Endothelial cell (in vitro differentiated cells): ENCODE measurements at regions not wholly inside any gene's neighbourhood (a gene's known extent, or its start where the extent isn't known, plus 50 kb on each side); places are given as distances from the start of the nearest gene placed in this dataset.

Source experiments
- DNase-seq: peaks from one replicate; pipeline ENCODE4 v3.0.0; 2021; ENCODE audit warnings: low spot score
- H3K27ac Mint-ChIP-seq: one replicate; pipeline ENCODE4 v1.8.0; 2021; ENCODE audit warnings: mixed read lengths, inconsistent platforms; ENCODE audit not compliant: unreplicated experiment
- H3K27me3 Mint-ChIP-seq: one replicate; pipeline ENCODE4 v1.8.0; 2021; ENCODE audit warnings: mild to moderate bottlenecking, moderate library complexity, mixed read lengths, inconsistent platforms; ENCODE audit not compliant: unreplicated experiment
- H3K36me3 Mint-ChIP-seq: one replicate; pipeline ENCODE4 v1.8.0; 2021; ENCODE audit warnings: mild to moderate bottlenecking, low read depth, mixed read lengths, inconsistent platforms; ENCODE audit not compliant: unreplicated experiment
- H3K4me1 Mint-ChIP-seq: one replicate; pipeline ENCODE4 v1.8.0; 2021; ENCODE audit warnings: mild to moderate bottlenecking, mixed read lengths, inconsistent platforms; ENCODE audit not compliant: unreplicated experiment
- H3K4me3 Mint-ChIP-seq: one replicate; pipeline ENCODE4 v1.8.0; 2021; ENCODE audit warnings: mild to moderate bottlenecking, mixed read lengths, inconsistent platforms; ENCODE audit not compliant: unreplicated experiment
- H3K9me3 Mint-ChIP-seq: one replicate; pipeline ENCODE4 v1.8.0; 2021; ENCODE audit warnings: mixed read lengths, inconsistent platforms; ENCODE audit not compliant: unreplicated experiment
- CTCF ChIP-seq: fragments of 200-600 bp; sonication (generic); IDR thresholded peaks from one replicate; pipeline ENCODE4 v1.5.0; 2021; ENCODE audit warnings: antibody characterized with exemption; ENCODE audit not compliant: unreplicated experiment

GRCh38 chr2:134099273-134099672, 154.6 kb upstream of the MGAT5 start:
- peaks cover 26% of the 10 kb centered on the region for H3K4me1 Mint-ChIP-seq
- no peak for TF ChIP-seq CTCF
- no peak overlapping the region for H3K4me3 Mint-ChIP-seq
- no peak overlapping the region for H3K27ac Mint-ChIP-seq
- DNase-seq, result no peak
- no peaks in the 10 kb centered on the region for H3K36me3 Mint-ChIP-seq
- no peaks in the 10 kb centered on the region for H3K27me3 Mint-ChIP-seq
- no peaks in the 10 kb centered on the region for H3K9me3 Mint-ChIP-seq

- Mint-ChIP-seq H3K27me3 (no peaks in the 10 kb centered on the region), H3K27ac (no peak overlapping the region), H3K36me3 (no peaks in the 10 kb centered on the region), H3K9me3 (no peaks in the 10 kb centered on the region), H3K4me1 (peaks cover 9% of the 10 kb centered on the region), H3K4me3 (no peak overlapping the region)
- DNase-seq, result no peak
- no peak for TF ChIP-seq CTCF
Measured at GRCh38 chr2:134103196-134103595, 150.7 kb upstream of the MGAT5 start.

- Mint-ChIP-seq H3K27me3 (no peaks in the 10 kb centered on the region), H3K4me3 (no peak overlapping the region)
Measured at GRCh38 chr2:134104754-134105153, 149.1 kb upstream of the MGAT5 start.

GRCh38 chr2:134107402-134107801, 146.5 kb upstream of the MGAT5 start:
- Mint-ChIP-seq H3K4me3 (no peak overlapping the region), H3K4me1 (peaks cover 9% of the 10 kb centered on the region), H3K27me3 (peaks cover 1% of the 10 kb centered on the region), H3K27ac (no peak overlapping the region), H3K36me3 (peaks cover 3% of the 10 kb centered on the region), H3K9me3 (no peaks in the 10 kb centered on the region)
- no peak for TF ChIP-seq CTCF
- DNase-seq, result no peak

More at GRCh38 chr2:134104754-134105153, 149.1 kb upstream of the MGAT5 start:
- no peak for DNase-seq
- H3K9me3 Mint-ChIP-seq, result no peaks in the 10 kb centered on the region
- peaks cover 9% of the 10 kb centered on the region for H3K4me1 Mint-ChIP-seq
- no peaks in the 10 kb centered on the region for H3K36me3 Mint-ChIP-seq
- no peak for TF ChIP-seq CTCF
- no peak overlapping the region for H3K27ac Mint-ChIP-seq

- peaks cover 8% of the 10 kb centered on the region for H3K4me1 Mint-ChIP-seq
- H3K9me3 Mint-ChIP-seq, result no peaks in the 10 kb centered on the region
- H3K4me3 Mint-ChIP-seq, result no peak overlapping the region
Measured at GRCh38 chr2:134108113-134108512, 145.8 kb upstream of the MGAT5 start.

More at GRCh38 chr2:134108113-134108512, 145.8 kb upstream of the MGAT5 start:
- TF ChIP-seq CTCF, result no peak
- Mint-ChIP-seq H3K36me3 (peaks cover 3% of the 10 kb centered on the region), H3K27me3 (peaks cover 1% of the 10 kb centered on the region), H3K27ac (no peak overlapping the region)
- DNase-seq, result no peak
